CD4-positive, alpha-beta T cell (primary cell): ENCODE measurements at regions not wholly inside any gene's neighbourhood (a gene's known extent, or its start where the extent isn't known, plus 50 kb on each side); places are given as distances from the start of the nearest gene placed in this dataset.

Source experiments
- ATAC-seq: fragments of 200-7000 bp; cut with Tn5 transposase; one replicate; pipeline ENCODE4 v1.10.0; 2022; ENCODE audit warnings: mild to moderate bottlenecking; ENCODE audit not compliant: poor library complexity
- CTCF ChIA-PET: fragments of 350-600 bp; sonication (Branson Sonifier 250); formaldehyde crosslinking; loops from one replicate; lab custom pipeline; 2021; ENCODE audit warnings: antibody characterized with exemption, inconsistent platforms; lab: Charles Lee
- POLR2A ChIA-PET: fragments of 350-600 bp; sonication (Branson Sonifier 250); formaldehyde crosslinking; loops from one replicate; lab custom pipeline; 2021; ENCODE audit warnings: antibody characterized with exemption, inconsistent platforms; lab: Charles Lee
- DNase-seq, 14 experiments: peaks; one replicate each; pipeline ENCODE4 v3.0.0-alpha.2; 2013 to 2020; ENCODE audit warnings: mixed read lengths in 2 of 14
- H3K27ac ChIP-seq, 2 donors: one replicate each; pipeline versions ENCODE4 v1.5.1 to v1.7.0; 2013; ENCODE audit warnings: low read length in 2 of 2, low read depth in 1 of 2, mild to moderate bottlenecking in 1 of 2
- H3K27me3 ChIP-seq, 2 experiments: 1 replicate in 1 of 2; 2 replicates in 1 of 2; pipeline versions ENCODE4 v1.6.1 to v1.7.0; 2013; ENCODE audit warnings: low read length in 2 of 2, control low read depth in 1 of 2, mild to moderate bottlenecking in 1 of 2, moderate library complexity in 1 of 2; ENCODE audit not compliant: insufficient read depth in 2 of 2, control insufficient read depth in 1 of 2
- H3K36me3 ChIP-seq: one replicate; pipeline ENCODE4 v1.6.1; 2013; ENCODE audit warnings: low read length, control low read depth; ENCODE audit not compliant: insufficient read depth
- H3K4me1 ChIP-seq: one replicate; pipeline ENCODE4 v1.6.1; 2013; ENCODE audit warnings: low read length, control low read depth; ENCODE audit not compliant: insufficient read depth
- H3K4me3 ChIP-seq: one replicate; pipeline ENCODE4 v1.5.1; 2013; ENCODE audit warnings: mild to moderate bottlenecking, low read length, moderate library complexity
- H3K9me3 ChIP-seq, 2 experiments: 1 replicate in 1 of 2; 2 replicates in 1 of 2; pipeline versions ENCODE4 v1.6.1 to v1.7.0; 2013; ENCODE audit warnings: low read length in 2 of 2, mild to moderate bottlenecking in 2 of 2, control low read depth in 1 of 2, moderate library complexity in 1 of 2; ENCODE audit not compliant: control insufficient read depth in 1 of 2, insufficient read depth in 1 of 2
- H3K27ac Mint-ChIP-seq: one replicate; pipeline ENCODE4 v1.8.0; 2020; ENCODE audit warnings: mixed read lengths
- H3K27me3 Mint-ChIP-seq: one replicate; pipeline ENCODE4 v1.8.0; 2021; ENCODE audit warnings: mixed read lengths
- H3K36me3 Mint-ChIP-seq: one replicate; pipeline ENCODE4 v1.8.0; 2021; ENCODE audit warnings: low read depth, mixed read lengths
- H3K4me1 Mint-ChIP-seq: one replicate; pipeline ENCODE4 v1.8.0; 2021; ENCODE audit warnings: low read depth, mixed read lengths
- H3K4me3 Mint-ChIP-seq: one replicate; pipeline ENCODE4 v1.8.0; 2020; ENCODE audit warnings: mild to moderate bottlenecking, mixed read lengths
- H3K9me3 Mint-ChIP-seq: one replicate; pipeline ENCODE4 v1.8.0; 2020; ENCODE audit warnings: mixed read lengths
- intact Hi-C, 2 experiments: fragments of 100-400 bp; cut with DNase I in 1 of 2; cut with micrococcal nuclease in 1 of 2; formaldehyde crosslinking; loops; one replicate each; pipeline versions ENCODE4 v1.15.1 to v1.9.0; 2023 to 2025; cut with DNase I, micrococcal nuclease
- TF ChIP-seq, protein P1 (sequence below): fragments of 200-600 bp; IDR thresholded peaks from one replicate; pipeline ENCODE4 v1.8.0; 2022; ENCODE audit warnings: antibody characterized with exemption, mild to moderate bottlenecking

DNA sequence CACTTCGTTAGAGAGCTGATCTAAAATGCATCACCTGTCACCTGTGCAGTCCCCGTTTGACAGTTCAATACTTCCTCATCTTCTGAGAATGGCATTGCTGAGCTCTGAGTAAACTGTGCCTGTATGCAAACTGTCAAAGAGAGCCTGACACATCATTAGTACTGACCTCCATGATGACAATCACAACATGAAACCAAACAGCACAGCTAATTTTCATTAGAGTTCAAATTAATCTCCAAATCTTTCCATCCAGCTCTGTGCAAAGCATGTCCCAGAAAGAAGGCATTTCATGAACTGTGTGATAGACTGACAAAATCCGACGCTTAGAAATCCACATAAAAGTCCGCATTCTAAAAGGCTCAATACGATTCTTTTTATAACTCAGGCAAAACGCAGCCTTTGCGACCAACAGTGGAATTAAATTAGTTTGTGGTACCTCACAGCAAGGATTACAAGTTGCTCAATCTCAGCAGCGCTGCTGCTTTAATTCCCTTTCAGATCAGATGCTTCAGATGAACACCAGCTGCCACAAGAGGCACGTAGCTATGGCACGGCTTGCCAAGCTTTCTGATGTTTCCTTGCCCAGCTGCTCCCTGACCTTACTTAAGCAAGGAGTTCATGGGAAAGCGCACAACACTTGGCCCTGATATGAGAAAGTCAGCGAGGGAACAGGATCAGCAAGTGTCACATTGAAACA is 765.5 kb upstream of the PRMT6 start:
- no peaks in the 10 kb centered on the region for H3K4me1 ChIP-seq
- Mint-ChIP-seq H3K9me3 (peaks cover 5% of the 10 kb centered on the region), H3K4me3 (no peak overlapping the region), H3K36me3 (no peaks in the 10 kb centered on the region), H3K4me1 (no peaks in the 10 kb centered on the region), H3K27me3 (no peaks in the 10 kb centered on the region), H3K27ac (no peak overlapping the region)
- TF ChIP-seq, protein P1, sequence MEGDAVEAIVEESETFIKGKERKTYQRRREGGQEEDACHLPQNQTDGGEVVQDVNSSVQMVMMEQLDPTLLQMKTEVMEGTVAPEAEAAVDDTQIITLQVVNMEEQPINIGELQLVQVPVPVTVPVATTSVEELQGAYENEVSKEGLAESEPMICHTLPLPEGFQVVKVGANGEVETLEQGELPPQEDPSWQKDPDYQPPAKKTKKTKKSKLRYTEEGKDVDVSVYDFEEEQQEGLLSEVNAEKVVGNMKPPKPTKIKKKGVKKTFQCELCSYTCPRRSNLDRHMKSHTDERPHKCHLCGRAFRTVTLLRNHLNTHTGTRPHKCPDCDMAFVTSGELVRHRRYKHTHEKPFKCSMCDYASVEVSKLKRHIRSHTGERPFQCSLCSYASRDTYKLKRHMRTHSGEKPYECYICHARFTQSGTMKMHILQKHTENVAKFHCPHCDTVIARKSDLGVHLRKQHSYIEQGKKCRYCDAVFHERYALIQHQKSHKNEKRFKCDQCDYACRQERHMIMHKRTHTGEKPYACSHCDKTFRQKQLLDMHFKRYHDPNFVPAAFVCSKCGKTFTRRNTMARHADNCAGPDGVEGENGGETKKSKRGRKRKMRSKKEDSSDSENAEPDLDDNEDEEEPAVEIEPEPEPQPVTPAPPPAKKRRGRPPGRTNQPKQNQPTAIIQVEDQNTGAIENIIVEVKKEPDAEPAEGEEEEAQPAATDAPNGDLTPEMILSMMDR, result no peak
- H3K36me3 ChIP-seq, result no peaks in the 10 kb centered on the region
- ChIA-PET CTCF (no interaction called here), POLR2A (no interaction called here)
- H3K27me3 ChIP-seq, result no peaks in the 10 kb centered on the region
- ATAC-seq (no peak), DNase-seq (no peak)
- no peaks in the 10 kb centered on the region for H3K9me3 ChIP-seq
- intact Hi-C loops, result no loop called here
- no peak overlapping the region for H3K27ac ChIP-seq
- H3K4me3 ChIP-seq, result no peak overlapping the region

DNA sequence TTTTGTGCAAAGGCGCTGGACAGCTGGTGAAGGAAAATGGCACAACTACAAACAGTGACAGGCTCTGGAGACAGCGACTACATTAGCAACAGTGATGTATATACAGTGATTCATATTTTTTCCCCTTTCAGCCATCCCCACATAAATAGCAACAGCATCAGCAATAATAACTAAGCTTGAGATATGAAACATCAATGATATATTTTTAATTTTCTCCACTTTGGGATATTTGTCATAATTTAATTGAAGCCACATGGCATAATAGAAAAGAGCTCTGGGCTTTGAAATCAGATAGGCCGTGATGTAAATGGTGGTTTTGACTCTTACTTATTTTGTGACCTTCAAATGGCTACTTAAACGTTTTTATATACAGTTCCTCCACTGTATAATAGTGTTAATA is 764.3 kb upstream of the PRMT6 start:
- no peak overlapping the region for H3K4me3 Mint-ChIP-seq
- TF ChIP-seq, protein P1, result no peak
- peaks cover 4% of the 10 kb centered on the region for H3K9me3 Mint-ChIP-seq
- H3K36me3 Mint-ChIP-seq, result no peaks in the 10 kb centered on the region
- intact Hi-C loops, result no loop called here
- no peak overlapping the region for H3K27ac Mint-ChIP-seq
- no peak overlapping the region for H3K27ac ChIP-seq
- no peaks in the 10 kb centered on the region for H3K9me3 ChIP-seq
- no peaks in the 10 kb centered on the region for H3K36me3 ChIP-seq
- no peak overlapping the region for H3K4me3 ChIP-seq
- DNase-seq, result no peak
- CTCF ChIA-PET, result no interaction called here
- no peaks in the 10 kb centered on the region for H3K4me1 Mint-ChIP-seq
- no peaks in the 10 kb centered on the region for H3K4me1 ChIP-seq
- no peaks in the 10 kb centered on the region for H3K27me3 Mint-ChIP-seq
- no peaks in the 10 kb centered on the region for H3K27me3 ChIP-seq
- POLR2A ChIA-PET, result no interaction called here
- ATAC-seq, result no peak

DNA sequence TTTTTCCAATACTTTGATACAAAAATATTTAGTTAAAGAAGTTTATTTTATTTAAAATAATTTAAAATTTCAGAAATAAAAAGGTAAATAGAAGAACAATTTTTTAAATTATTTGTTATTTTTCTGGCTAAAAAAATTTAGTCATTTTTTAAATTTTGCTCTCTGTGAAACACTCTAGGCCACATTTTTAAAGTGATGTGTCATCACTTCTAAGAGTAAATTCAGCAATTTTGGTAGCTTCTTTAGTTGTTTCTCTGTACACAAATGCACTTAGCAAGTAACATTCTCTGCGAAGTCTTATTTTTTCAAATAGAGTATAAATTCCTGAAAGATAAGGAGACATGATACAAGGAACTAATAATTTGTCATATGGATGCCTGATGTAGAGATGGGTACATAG is 760.0 kb upstream of the PRMT6 start:
- intact Hi-C loops, result no loop called here
- POLR2A ChIA-PET, result no interaction called here
- Mint-ChIP-seq H3K36me3 (no peaks in the 10 kb centered on the region), H3K9me3 (peaks cover 5% of the 10 kb centered on the region), H3K4me3 (no peak overlapping the region), H3K4me1 (no peaks in the 10 kb centered on the region), H3K27me3 (no peaks in the 10 kb centered on the region), H3K27ac (no peak overlapping the region)
- Histone ChIP-seq H3K36me3 (no peaks in the 10 kb centered on the region), H3K4me3 (no peak overlapping the region), H3K27me3 (no peaks in the 10 kb centered on the region), H3K4me1 (no peaks in the 10 kb centered on the region), H3K27ac (no peak overlapping the region), H3K9me3 (peaks cover 0 to 5% of the 10 kb centered on the region in 2 experiments)
- DNase-seq (no peak), ATAC-seq (no peak)
- TF ChIP-seq, protein P1, result no peak
- CTCF ChIA-PET, result no interaction called here
